Stomach (tissue), 8 donors: ENCODE measurements at regions not wholly inside any gene's neighbourhood (a gene's known extent, or its start where the extent isn't known, plus 50 kb on each side); places are given as distances from the start of the nearest gene placed in this dataset.
A peak's percentile ranks its signal among the peaks of the same experiment; 100 is the strongest.
"Not testable (repeated sequence)": the region's sequence is repeated elsewhere in the genome, so short reads cannot be mapped to it uniquely, and the experiment has no call there.

Experiments
- DNase-seq, 2 donors: peaks; one replicate each; pipeline versions ENCODE4 v3.0.0 to v3.0.0-alpha.2; 2013 to 2019
- H3K27ac ChIP-seq, 5 donors: fragments of 200-600 bp in 4 of 5; sonication (generic) in 4 of 5; one replicate each; pipeline ENCODE4 v1.5.1; 2013 to 2019; ENCODE audit warnings: mild to moderate bottlenecking in 1 of 5, moderate library complexity in 1 of 5
- H3K27me3 ChIP-seq, 3 donors: fragments of 200-600 bp; sonication (generic); one replicate each; pipeline ENCODE4 v1.5.1; 2017 to 2019; ENCODE audit warnings: mixed run types in 1 of 3
- H3K36me3 ChIP-seq, 4 donors: fragments of 200-600 bp; sonication (generic); 1 replicate in 3 of 4; 2 replicates in 1 of 4; pipeline ENCODE4 v1.5.1; 2016 to 2019
- H3K4me1 ChIP-seq, 4 donors: fragments of 200-600 bp; sonication (generic); one replicate each; pipeline ENCODE4 v1.5.1; 2016 to 2019
- H3K4me3 ChIP-seq, 4 donors: fragments of 200-600 bp; sonication (generic) in 3 of 4; one replicate each; pipeline ENCODE4 v1.5.1; 2016 to 2019; ENCODE audit warnings: mild to moderate bottlenecking in 1 of 4
- H3K9me3 ChIP-seq, 4 donors: fragments of 200-600 bp; sonication (generic); one replicate each; pipeline ENCODE4 v1.5.1; 2016 to 2019
- CTCF ChIP-seq, 7 experiments: fragments of 450-650 bp in 4 of 7; fragments of 200-600 bp in 3 of 7; sonication (generic) in 3 of 7; IDR thresholded peaks; one replicate each; pipeline ENCODE4 v1.5.1; 2016 to 2019; ENCODE audit warnings: antibody characterized with exemption in 7 of 7, control low read depth in 2 of 7, mild to moderate bottlenecking in 1 of 7
- EP300 ChIP-seq: sonication (generic); formaldehyde crosslinking; IDR thresholded peaks from one replicate; pipeline ENCODE4 v1.6.1; 2017; ENCODE audit warnings: antibody characterized with exemption
- POLR2A ChIP-seq, 4 donors: fragments of 450-650 bp; IDR thresholded peaks; one replicate each; pipeline ENCODE4 v1.6.1; 2016; ENCODE audit warnings: antibody characterized with exemption in 4 of 4, control low read depth in 2 of 4, mild to moderate bottlenecking in 1 of 4, moderate library complexity in 1 of 4
- POLR2AphosphoS5 ChIP-seq, 3 donors: sonication (generic); formaldehyde crosslinking; IDR thresholded peaks; one replicate each; pipeline ENCODE4 v1.6.1; 2016; ENCODE audit warnings: antibody characterized with exemption in 3 of 3
- WGBS, 5 donors: extraction: QIAGEN DNeasy Blood & Tissue Kit in 3 of 5; methylation state at CpG; one replicate each; pipeline versions ENCODE4 v1.1.5 to v1.1.7; 2013 to 2018; 5-methylcytosine and 5-hydroxymethylcytosine counted together
- intact Hi-C: fragments of 100-400 bp; cut with DNase I; formaldehyde crosslinking; loops from one replicate; pipeline ENCODE4 v1.15.1; 2023; ENCODE audit warnings: low total_unique reads
- donor health status: healthy with polysubstance abuse.
- donor health status: Bipolar disorder and iron deficiency.
- donor health status: healthy.

- intact Hi-C loops = no loop called here
- no peak overlapping the region for H3K4me3 ChIP-seq
- no peak overlapping the region for H3K27ac ChIP-seq
- H3K36me3 ChIP-seq = no peaks in the 10 kb centered on the region
- DNase-seq = no peak
- 75 to 92% (median 83%) methylated on average over 4 of the region's 4 CpGs for WGBS, 5 donors
- H3K9me3 ChIP-seq = no peaks in the 10 kb centered on the region
- no peaks in the 10 kb centered on the region for H3K4me1 ChIP-seq
- no peaks in the 10 kb centered on the region for H3K27me3 ChIP-seq
- TF ChIP-seq CTCF (IDR thresholded peaks at IDR 0.05) = no peak
- TF ChIP-seq POLR2AphosphoS5 (IDR thresholded peaks at IDR 0.05) = no peak
- no peak for TF ChIP-seq POLR2A (IDR thresholded peaks at IDR 0.05)
- no peak for TF ChIP-seq EP300
Observed at GRCh38 chr13:61884830-61885229, 469.2 kb upstream of the PCDH20 start.

GRCh38 chr13:61880578-61881283, 465.1 kb upstream of the PCDH20 start:
- peaks cover 0 to 18% (median 11%) of the 10 kb centered on the region in 4 donors for H3K9me3 ChIP-seq
- H3K4me3 ChIP-seq = no peak overlapping the region
- no peaks in the 10 kb centered on the region for H3K4me1 ChIP-seq
- intact Hi-C loops = no loop called here
- no peaks in the 10 kb centered on the region for H3K27me3 ChIP-seq
- DNase-seq = peak; percentile 36 to 42
- no peak overlapping the region for H3K27ac ChIP-seq
- peak in 3 of 7 experiments; percentile 30 to 51 (median 50) for TF ChIP-seq CTCF (IDR thresholded peaks at IDR 0.05)
- TF ChIP-seq POLR2A (IDR thresholded peaks at IDR 0.05) = no peak
- 38 to 46% (median 44%) methylated on average over 3 of the region's 3 CpGs for WGBS, 5 donors
- no peaks in the 10 kb centered on the region for H3K36me3 ChIP-seq

DNA sequence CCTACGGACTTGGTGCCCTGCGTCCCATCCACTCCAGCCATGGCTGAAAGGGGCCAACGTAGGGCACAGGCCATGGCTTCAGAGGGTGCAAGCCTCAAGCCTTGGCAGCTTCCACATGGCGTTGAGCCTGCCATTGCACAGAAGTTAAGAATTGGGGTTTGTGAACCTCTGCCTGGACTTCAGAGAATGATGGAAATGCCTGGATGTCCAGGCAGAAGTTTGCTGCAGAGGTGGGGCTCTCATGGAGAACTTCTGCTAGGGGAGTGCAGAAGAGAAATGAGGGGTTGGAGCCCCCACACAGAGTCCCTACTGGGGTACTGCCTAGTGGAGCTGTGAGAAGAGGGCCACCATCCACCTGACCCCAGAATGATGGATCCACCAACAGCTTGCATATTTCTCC, 462.9 kb upstream of the PCDH20 start:
- H3K27ac ChIP-seq, H3K27me3 ChIP-seq, DNase-seq, H3K4me1 ChIP-seq, H3K36me3 ChIP-seq, H3K4me3 ChIP-seq, intact Hi-C loops: not testable (repeated sequence)
- peaks cover 0 to 30% (median 20%) of the 10 kb centered on the region in 4 donors for H3K9me3 ChIP-seq
- 68 to 88% (median 84%) methylated on average over 4 of the region's 4 CpGs for WGBS, 5 donors

DNA sequence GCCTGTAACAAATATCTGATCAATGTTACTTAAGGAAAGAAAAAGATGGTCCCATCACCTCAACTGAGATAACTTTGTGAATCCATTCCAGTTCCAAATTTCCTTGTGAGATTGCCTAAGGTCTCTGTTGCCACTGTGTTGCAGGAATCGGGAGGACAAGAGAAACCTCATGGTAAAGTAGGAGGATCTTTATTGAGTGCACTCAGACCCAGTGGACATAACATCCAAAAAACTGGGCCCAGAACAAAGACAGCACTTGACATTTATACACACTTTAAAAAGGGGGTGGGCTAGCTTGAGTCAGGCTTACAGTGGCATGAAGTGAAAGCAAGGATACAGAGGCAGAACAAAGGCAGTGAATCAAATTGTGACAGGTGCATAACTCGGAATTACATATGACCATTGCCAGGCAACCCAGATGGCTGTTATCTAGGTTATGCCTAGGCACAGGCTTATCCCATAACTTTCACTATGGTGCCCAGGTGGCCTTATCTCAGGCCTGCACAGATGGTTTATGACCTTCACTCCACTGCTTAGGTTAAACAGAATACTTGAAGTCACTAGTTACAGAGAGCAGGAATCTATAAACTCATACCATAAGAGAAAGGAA, 459.4 kb upstream of the PCDH20 start:
- 72 to 80% (median 77%) methylated on average over 2 of the region's 2 CpGs for WGBS, 5 donors
- no peak overlapping the region for H3K4me3 ChIP-seq
- H3K27ac ChIP-seq = no peak overlapping the region
- no peaks in the 10 kb centered on the region for H3K4me1 ChIP-seq
- peaks cover 0 to 30% (median 20%) of the 10 kb centered on the region in 4 donors for H3K9me3 ChIP-seq
- intact Hi-C loops = no loop called here
- TF ChIP-seq EP300 = no peak
- H3K27me3 ChIP-seq = no peaks in the 10 kb centered on the region
- DNase-seq = no peak
- H3K36me3 ChIP-seq = no peaks in the 10 kb centered on the region

- H3K36me3 ChIP-seq = no peaks in the 10 kb centered on the region
- no peak for TF ChIP-seq POLR2AphosphoS5 (IDR thresholded peaks at IDR 0.05)
- TF ChIP-seq EP300 = no peak
- no peak for TF ChIP-seq POLR2A (IDR thresholded peaks at IDR 0.05)
- no peak for TF ChIP-seq CTCF (IDR thresholded peaks at IDR 0.05)
- H3K4me1 ChIP-seq = no peaks in the 10 kb centered on the region
- DNase-seq = no peak
- H3K27ac ChIP-seq = no peak overlapping the region
- intact Hi-C loops = no loop called here
- H3K27me3 ChIP-seq = no peaks in the 10 kb centered on the region
- no peak overlapping the region for H3K4me3 ChIP-seq
- H3K9me3 ChIP-seq = peaks cover 0 to 31% (median 18%) of the 10 kb centered on the region in 4 donors
Observed at GRCh38 chr13:61873717-61874116, 458.1 kb upstream of the PCDH20 start.
